Cardiac muscle cell (in vitro differentiated cells and primary cell): ENCODE measurements at regions not wholly inside any gene's neighbourhood (a gene's known extent, or its start where the extent isn't known, plus 50 kb on each side); places are given as distances from the start of the nearest gene placed in this dataset.
A peak's percentile ranks its signal among the peaks of the same experiment; 100 is the strongest.
"Not testable (repeated sequence)": the region's sequence is repeated elsewhere in the genome, so short reads cannot be mapped to it uniquely, and the experiment has no call there.

Experiments used
- DNase-seq, 2 donors: peaks; one replicate each; pipeline versions ENCODE4 v3.0.0 to v3.0.0-alpha.2; 2010 to 2017; ENCODE audit warnings: low read depth in 1 of 2, low spot score in 1 of 2
- H3K27ac ChIP-seq: fragments of 200-600 bp; sonication (generic); 2 replicates; pipeline ENCODE4 v1.5.1; 2016
- H3K27me3 ChIP-seq: fragments of 200-600 bp; sonication (generic); 2 replicates; pipeline ENCODE4 v1.6.0; 2016; ENCODE audit warnings: control low read depth
- H3K36me3 ChIP-seq: fragments of 200-600 bp; sonication (generic); 2 replicates; pipeline ENCODE4 v1.5.1; 2016; ENCODE audit warnings: control low read depth
- H3K4me1 ChIP-seq: fragments of 200-600 bp; sonication (generic); 2 replicates; pipeline ENCODE4 v1.8.1; 2017; ENCODE audit warnings: low read depth, mild to moderate bottlenecking, mixed run types
- H3K4me3 ChIP-seq: fragments of 200-600 bp; sonication (generic); 2 replicates; pipeline ENCODE4 v1.5.1; 2016; ENCODE audit warnings: mild to moderate bottlenecking
- H3K9me3 ChIP-seq: fragments of 200-600 bp; sonication (generic); 2 replicates; pipeline ENCODE4 v1.5.1; 2017; ENCODE audit warnings: low read depth, mild to moderate bottlenecking, control low read depth
- CTCF ChIP-seq: IDR thresholded peaks from 2 replicates; pipeline ENCODE4 v1.5.1; 2012; ENCODE audit warnings: low read depth, mild to moderate bottlenecking, low read length

DNA sequence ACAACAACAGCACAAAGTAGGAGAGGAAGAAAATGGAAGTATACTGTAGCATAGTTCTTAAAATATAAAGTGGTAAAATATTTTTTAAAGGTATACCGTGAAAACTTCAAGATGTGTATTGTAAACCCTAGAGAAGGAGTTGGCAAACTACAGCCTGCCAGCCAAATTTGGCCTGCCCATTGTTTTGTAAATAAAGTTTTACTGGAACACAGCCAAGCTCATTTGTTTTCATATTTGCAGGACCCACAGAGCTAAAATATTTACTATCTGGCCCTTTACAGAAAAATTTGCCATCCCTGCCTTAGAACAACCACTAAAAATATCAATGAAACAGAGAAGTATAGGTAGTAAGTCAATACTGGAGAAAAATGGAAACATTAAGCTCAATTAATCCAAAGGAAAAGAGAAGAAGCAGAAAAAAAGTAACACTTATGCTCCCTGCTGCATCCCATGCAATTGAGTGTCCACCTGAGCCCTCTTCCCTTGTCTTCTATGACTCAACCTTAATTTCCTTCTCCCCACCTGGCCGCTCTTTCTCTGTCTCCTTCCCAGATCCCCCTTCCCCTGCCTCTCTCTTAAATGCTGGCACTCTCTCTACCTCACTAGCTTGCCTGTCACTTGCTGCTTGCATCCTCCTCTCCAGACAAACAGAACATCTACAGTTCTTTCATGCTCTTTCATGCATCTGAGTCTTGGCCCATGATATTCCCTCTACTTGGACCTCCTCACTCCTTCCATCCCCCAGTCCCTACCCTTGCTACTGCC is 50.6 kb upstream of the FER start:
- Histone ChIP-seq H3K4me3 (no peak overlapping the region), H3K27ac (no peak overlapping the region), H3K4me1 (no peaks in the 10 kb centered on the region), H3K36me3 (no peaks in the 10 kb centered on the region), H3K9me3 (no peaks in the 10 kb centered on the region), H3K27me3 (no peaks in the 10 kb centered on the region)
- DNase-seq, result no peak
- no peak for TF ChIP-seq CTCF

DNA sequence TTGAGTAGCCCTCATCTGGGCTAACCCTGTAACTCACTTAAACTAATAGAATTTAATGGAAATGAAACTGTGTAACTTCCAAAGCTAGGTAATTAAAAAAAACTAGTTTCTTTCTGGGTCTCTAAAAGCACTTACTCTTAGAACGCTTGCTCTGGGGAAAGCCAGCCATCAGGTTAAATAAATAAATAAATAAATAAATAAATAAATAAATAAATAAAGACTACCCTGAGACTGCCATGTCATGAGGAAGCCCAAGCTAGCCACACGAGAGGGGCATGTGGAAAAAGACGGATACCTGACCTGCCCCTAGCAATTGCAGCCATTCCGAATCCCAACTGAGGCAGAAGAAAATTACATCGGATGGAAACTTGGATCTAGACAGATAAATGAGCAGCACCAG is 51.3 kb upstream of the FER start:
- no peak for DNase-seq
- TF ChIP-seq CTCF, result no peak
- no peaks in the 10 kb centered on the region for H3K9me3 ChIP-seq
- no peak overlapping the region for H3K27ac ChIP-seq
- no peaks in the 10 kb centered on the region for H3K27me3 ChIP-seq
- H3K4me1 ChIP-seq, result no peaks in the 10 kb centered on the region
- H3K4me3 ChIP-seq, result no peak overlapping the region
- H3K36me3 ChIP-seq, result no peaks in the 10 kb centered on the region

DNA sequence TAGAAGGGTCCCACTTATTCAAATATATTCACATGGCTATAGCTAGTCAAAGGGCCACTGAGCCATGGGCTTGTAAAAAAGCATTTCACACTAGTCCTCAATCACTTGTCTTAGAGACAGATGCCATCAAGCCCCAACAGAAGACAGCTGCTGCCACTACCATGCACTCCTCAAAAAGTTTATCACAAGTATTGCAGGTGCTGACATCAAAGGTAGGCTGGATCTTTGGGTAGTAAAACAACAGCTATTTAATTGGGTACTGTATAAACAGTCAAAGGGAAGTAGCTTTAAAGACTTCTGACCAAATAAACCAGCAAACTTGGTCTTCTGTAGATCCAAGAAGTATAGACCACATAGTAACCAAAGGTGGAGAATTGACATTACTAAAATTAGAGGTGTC is 59.2 kb upstream of the FER start:
- no peak for TF ChIP-seq CTCF
- Histone ChIP-seq H3K27ac (no peak overlapping the region), H3K4me1 (no peaks in the 10 kb centered on the region), H3K4me3 (no peak overlapping the region), H3K36me3 (no peaks in the 10 kb centered on the region), H3K9me3 (no peaks in the 10 kb centered on the region), H3K27me3 (no peaks in the 10 kb centered on the region)
- no peak for DNase-seq

GRCh38 chr5:108687595-108688200 is 60.0 kb upstream of the FER start:
- H3K9me3 ChIP-seq, result no peaks in the 10 kb centered on the region
- no peak overlapping the region for H3K27ac ChIP-seq
- no peak for TF ChIP-seq CTCF
- no peaks in the 10 kb centered on the region for H3K4me1 ChIP-seq
- no peaks in the 10 kb centered on the region for H3K36me3 ChIP-seq
- peak in 1 of 2 donors; percentile 30 for DNase-seq
- no peak overlapping the region for H3K4me3 ChIP-seq
- H3K27me3 ChIP-seq, result no peaks in the 10 kb centered on the region

- Histone ChIP-seq H3K4me3 (no peak overlapping the region), H3K36me3 (no peaks in the 10 kb centered on the region), H3K4me1 (peaks cover 2% of the 10 kb centered on the region), H3K27me3 (no peaks in the 10 kb centered on the region), H3K9me3 (no peaks in the 10 kb centered on the region), H3K27ac (no peak overlapping the region)
- TF ChIP-seq CTCF, result no peak
- no peak for DNase-seq
Measured at GRCh38 chr5:108686676-108687075, 61.0 kb upstream of the FER start.

DNA sequence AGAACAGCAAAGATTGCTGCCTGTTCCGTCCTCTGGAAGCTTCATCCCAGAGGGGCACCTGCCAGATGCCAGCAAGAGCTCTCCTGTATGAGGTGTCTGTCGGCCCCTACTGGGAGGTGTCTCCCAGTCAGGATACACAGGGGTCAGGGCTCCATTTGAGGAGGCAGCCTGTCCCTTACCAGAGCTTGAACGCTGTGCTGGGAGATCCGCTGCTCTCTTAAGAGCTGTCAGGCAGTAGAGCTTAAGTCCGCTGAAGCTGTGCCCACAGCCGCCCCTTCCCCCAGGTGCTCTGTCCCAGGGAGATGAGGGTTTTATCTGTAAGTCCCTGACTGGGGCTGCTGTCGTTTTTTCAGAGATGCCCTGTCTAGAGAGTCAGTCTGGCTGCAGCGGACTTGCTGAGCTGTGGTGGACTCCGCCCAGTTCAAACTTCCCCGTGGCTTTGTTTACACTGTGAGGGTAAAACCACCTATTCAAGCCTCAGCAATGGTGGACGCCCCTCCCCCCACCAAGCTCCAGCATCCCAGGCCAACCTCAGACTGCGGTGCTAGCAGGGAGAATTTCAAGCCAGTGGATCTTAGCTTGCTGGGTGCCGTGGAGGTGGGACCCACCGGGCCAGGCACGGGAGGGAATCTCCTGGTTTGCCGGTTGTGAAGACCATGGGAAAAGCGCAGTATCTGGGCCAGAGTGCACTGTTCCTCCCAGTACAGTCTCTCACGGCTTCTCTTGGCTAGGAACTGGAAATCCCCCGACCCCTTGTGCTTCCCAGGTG is 62.1 kb upstream of the FER start:
- not testable (repeated sequence) for H3K9me3 ChIP-seq, H3K27me3 ChIP-seq, H3K4me1 ChIP-seq, H3K36me3 ChIP-seq, H3K27ac ChIP-seq, H3K4me3 ChIP-seq
- peak in 1 of 2 donors; percentile 15 for DNase-seq
